Kidney epithelial cell (primary cell): ENCODE measurements at regions not wholly inside any gene's neighbourhood (a gene's known extent, or its start where the extent isn't known, plus 50 kb on each side); places are given as distances from the start of the nearest gene placed in this dataset.

Experiments
- DNase-seq: peaks from one replicate; pipeline ENCODE4 v3.0.0-alpha.2; 2010; ENCODE audit warnings: low read depth
- H3K27me3 ChIP-seq: 2 replicates; pipeline ENCODE4 v1.6.0; 2011; ENCODE audit warnings: low read length; ENCODE audit not compliant: control insufficient read depth, insufficient read depth
- H3K36me3 ChIP-seq: 2 replicates; pipeline ENCODE4 v1.5.1; 2011; ENCODE audit warnings: low read length; ENCODE audit not compliant: control insufficient read depth, insufficient read depth
- H3K4me3 ChIP-seq: 2 replicates; pipeline ENCODE4 v1.5.1; 2011; ENCODE audit warnings: low read depth, mild to moderate bottlenecking, control low read depth, low read length
- CTCF ChIP-seq: IDR thresholded peaks from 2 replicates; pipeline ENCODE4 v1.5.1; 2011; ENCODE audit warnings: mild to moderate bottlenecking, moderate library complexity, low read length, control low read depth, inconsistent platforms; ENCODE audit not compliant: insufficient read depth, poor library complexity, severe bottlenecking

- DNase-seq = no peak
- TF ChIP-seq CTCF = no peak
- Histone ChIP-seq H3K36me3 (no peaks in the 10 kb centered on the region), H3K27me3 (no peaks in the 10 kb centered on the region), H3K4me3 (no peak overlapping the region)
Measured at GRCh38 chr1:199641531-199641930, 386.0 kb upstream of the NR5A2 start.

DNA sequence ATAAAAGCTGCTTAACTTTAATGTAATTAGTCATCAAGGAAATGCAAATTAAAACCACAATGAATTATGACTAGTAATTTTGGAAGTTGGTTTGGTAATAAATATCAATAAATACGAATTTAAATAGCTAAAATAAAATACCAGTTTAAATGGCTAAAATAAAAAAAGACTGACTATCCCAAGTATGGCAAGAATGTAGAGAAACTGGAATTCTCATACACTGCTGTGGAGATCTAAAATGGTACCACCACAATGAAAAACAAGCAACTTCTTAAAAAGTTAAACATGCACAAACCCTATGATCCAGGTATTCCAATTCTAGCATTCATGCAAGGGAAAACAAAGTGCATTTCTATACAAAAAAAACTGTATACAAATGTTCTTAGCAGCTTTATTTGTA, 382.6 kb upstream of the NR5A2 start:
- no peak for TF ChIP-seq CTCF
- Histone ChIP-seq H3K4me3 (no peak overlapping the region), H3K36me3 (no peaks in the 10 kb centered on the region), H3K27me3 (no peaks in the 10 kb centered on the region)
- no peak for DNase-seq

DNA sequence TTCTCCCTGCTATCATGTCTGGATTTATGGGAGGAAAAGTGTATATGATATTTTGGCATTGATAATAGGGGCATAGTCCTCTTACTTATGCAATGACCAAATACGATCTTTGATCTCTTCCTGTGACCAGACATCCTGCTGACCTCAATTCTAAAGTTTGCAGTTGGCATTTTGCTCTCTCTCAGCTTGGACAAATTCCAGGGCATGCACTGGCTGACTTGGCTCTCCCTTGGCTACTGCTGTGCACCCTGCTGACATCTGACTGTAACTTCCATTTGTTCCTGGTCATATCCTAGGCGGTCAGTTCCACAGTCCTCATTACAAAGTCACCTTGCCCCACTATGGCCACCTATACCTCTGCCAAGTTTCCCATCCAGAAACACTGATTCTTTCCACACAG, 380.7 kb upstream of the NR5A2 start:
- DNase-seq = no peak
- no peak overlapping the region for H3K4me3 ChIP-seq
- H3K27me3 ChIP-seq = no peaks in the 10 kb centered on the region
- H3K36me3 ChIP-seq = no peaks in the 10 kb centered on the region
- TF ChIP-seq CTCF = no peak

DNA sequence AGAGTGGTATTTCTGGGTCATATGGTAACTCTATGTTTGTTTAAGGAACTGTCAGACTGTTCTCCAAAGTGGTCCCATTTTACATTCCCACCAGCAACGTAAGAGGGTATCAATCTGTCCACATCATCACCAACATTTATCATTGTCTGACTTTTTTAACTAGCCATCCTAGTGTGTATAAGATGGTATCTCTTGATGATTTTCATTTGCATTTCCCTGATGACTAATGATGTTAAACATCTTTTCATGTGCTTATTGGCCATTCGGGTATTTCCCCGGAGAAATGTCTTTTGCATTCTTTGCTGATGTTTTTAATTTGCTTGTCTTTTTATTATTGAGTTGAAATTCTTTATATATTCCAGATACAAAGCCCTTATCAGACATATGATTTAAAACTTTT, 370.1 kb upstream of the NR5A2 start:
- TF ChIP-seq CTCF = no peak

GRCh38 chr1:199660071-199660470, 367.4 kb upstream of the NR5A2 start:
- TF ChIP-seq CTCF = no peak
- Histone ChIP-seq H3K27me3 (no peaks in the 10 kb centered on the region), H3K4me3 (no peak overlapping the region), H3K36me3 (no peaks in the 10 kb centered on the region)
- DNase-seq = no peak

More for the DNA sequence above, 370.1 kb upstream of the NR5A2 start:
- no peak overlapping the region for H3K4me3 ChIP-seq
- DNase-seq = no peak
- no peaks in the 10 kb centered on the region for H3K27me3 ChIP-seq
- H3K36me3 ChIP-seq = no peaks in the 10 kb centered on the region

DNA sequence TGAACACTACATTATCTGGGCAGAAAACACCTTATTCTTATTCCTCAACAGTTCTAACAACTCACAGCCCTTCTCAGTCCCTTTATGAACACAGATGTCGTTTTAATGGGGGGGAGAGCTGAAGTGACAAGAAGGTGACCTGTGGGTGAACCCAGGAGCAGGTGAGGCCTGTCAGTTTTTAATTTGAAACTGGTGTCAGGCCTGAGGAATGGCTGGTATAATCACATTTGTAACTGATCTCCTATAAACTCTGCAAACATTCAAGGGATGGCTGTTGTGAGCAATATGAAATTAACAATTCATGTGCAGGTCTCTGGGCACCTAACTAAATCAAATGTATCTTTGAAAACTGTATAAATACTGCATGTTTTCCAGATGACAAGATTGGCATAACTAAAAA, 362.1 kb upstream of the NR5A2 start:
- TF ChIP-seq CTCF = no peak
- DNase-seq = no peak
- Histone ChIP-seq H3K36me3 (no peaks in the 10 kb centered on the region), H3K27me3 (no peaks in the 10 kb centered on the region), H3K4me3 (no peak overlapping the region)
